ENCODE measurements at regions not wholly inside any gene's neighbourhood (a gene's known extent, or its start where the extent isn't known, plus 50 kb on each side); places are given as distances from the start of the nearest gene placed in this dataset.

- Histone ChIP-seq H4K20me1 (ENCODE audit: insufficient read depth, low read length, poor library complexity, severe bottlenecking) (no peaks in the 10 kb centered on the region), H3K27me3 (ENCODE audit: insufficient read depth, low read length, poor library complexity, severe bottlenecking) (no peaks in the 10 kb centered on the region), H3K9ac (ENCODE audit: low read depth, low read length, poor library complexity, severe bottlenecking) (no peak overlapping the region), H3K36me3 (ENCODE audit: insufficient read depth, low read length) (no peaks in the 10 kb centered on the region), H3K79me2 (ENCODE audit: insufficient read depth, low read length) (no peaks in the 10 kb centered on the region), H3K9me2 (replicated peaks; ENCODE audit: low read depth, low read length) (no peaks in the 10 kb centered on the region), H3K9me3 (ENCODE audit: insufficient read depth, low read depth, low read length) (no peaks in the 10 kb centered on the region), H2AFZ (ENCODE audit: low read length) (no peak overlapping the region), H3K4me2 (ENCODE audit: low read depth, low read length, poor library complexity, severe bottlenecking) (no peak overlapping the region), H3K4me3 (ENCODE audit: low read length, poor library complexity, severe bottlenecking) (no peak overlapping the region), H3F3A (ENCODE audit: low read depth) (no peaks in the 10 kb centered on the region), H3K4me1 (ENCODE audit: insufficient read depth, low read length, poor library complexity, severe bottlenecking) (no peaks in the 10 kb centered on the region)
- TF ChIP-seq CTCF (conservative IDR thresholded peaks at IDR 0.05; ENCODE audit: low read length) = no peak
- no peak for TF ChIP-seq EZH2phosphoT487 (IDR thresholded peaks at IDR 0.05; ENCODE audit: borderline replicate concordance)
Measured at GRCh38 chr15:81869161-81869954, 176.5 kb downstream of the MEX3B start.

DNA sequence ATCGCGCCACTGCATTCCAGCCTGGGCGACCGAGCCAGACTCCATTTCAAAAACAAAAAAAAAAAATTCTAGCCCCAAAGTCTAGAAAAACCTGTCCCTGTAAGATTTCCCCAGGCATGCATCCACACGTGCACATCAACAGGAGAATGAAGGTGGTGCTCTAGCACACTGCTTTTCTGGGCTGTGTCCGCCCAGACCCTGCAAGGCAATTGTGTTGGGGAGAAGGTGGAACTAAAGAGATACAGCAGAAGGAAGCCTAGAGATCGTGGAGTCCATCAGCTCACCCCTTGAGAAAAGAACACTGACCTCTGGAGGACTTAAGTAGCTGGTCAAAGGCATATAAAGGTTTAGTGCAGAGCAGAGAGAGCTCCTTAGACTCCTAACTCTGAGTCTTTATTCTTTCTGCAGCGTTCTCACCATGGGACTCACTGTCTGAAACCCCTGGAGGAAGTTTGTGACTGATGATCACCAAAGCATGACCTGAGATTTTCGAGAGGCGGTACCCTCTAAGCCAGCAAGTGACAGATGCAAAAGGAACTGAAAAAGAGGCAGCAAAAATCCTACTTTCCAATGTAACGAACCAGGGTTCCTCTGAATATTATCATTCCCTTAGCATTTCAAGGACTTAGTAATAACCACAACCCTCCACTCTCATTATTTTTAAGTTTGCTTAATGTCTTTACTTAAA, 179.8 kb downstream of the MEX3B start:
- H3K36me3 ChIP-seq (ENCODE audit: insufficient read depth, low read length) = no peaks in the 10 kb centered on the region
- no peaks in the 10 kb centered on the region for H3K4me1 ChIP-seq (ENCODE audit: insufficient read depth, low read length, poor library complexity, severe bottlenecking)
- no peaks in the 10 kb centered on the region for H3K9me2 ChIP-seq (replicated peaks; ENCODE audit: low read depth, low read length)
- H3K79me2 ChIP-seq (ENCODE audit: insufficient read depth, low read length) = no peaks in the 10 kb centered on the region
- H3K4me2 ChIP-seq (ENCODE audit: low read depth, low read length, poor library complexity, severe bottlenecking) = no peak overlapping the region
- no peak overlapping the region for H3K9ac ChIP-seq (ENCODE audit: low read depth, low read length, poor library complexity, severe bottlenecking)
- H2AFZ ChIP-seq (ENCODE audit: low read length) = no peak overlapping the region
- no peaks in the 10 kb centered on the region for H3K27me3 ChIP-seq (ENCODE audit: insufficient read depth, low read length, poor library complexity, severe bottlenecking)
- TF ChIP-seq CTCF (conservative IDR thresholded peaks at IDR 0.05; ENCODE audit: low read length) (no peak), EZH2phosphoT487 (IDR thresholded peaks at IDR 0.05; ENCODE audit: borderline replicate concordance) (no peak)
- no peaks in the 10 kb centered on the region for H3K9me3 ChIP-seq (ENCODE audit: insufficient read depth, low read depth, low read length)
- no peaks in the 10 kb centered on the region for H3F3A ChIP-seq (ENCODE audit: low read depth)
- no peak overlapping the region for H3K4me3 ChIP-seq (ENCODE audit: low read length, poor library complexity, severe bottlenecking)
- no peaks in the 10 kb centered on the region for H4K20me1 ChIP-seq (ENCODE audit: insufficient read depth, low read length, poor library complexity, severe bottlenecking)

DNA sequence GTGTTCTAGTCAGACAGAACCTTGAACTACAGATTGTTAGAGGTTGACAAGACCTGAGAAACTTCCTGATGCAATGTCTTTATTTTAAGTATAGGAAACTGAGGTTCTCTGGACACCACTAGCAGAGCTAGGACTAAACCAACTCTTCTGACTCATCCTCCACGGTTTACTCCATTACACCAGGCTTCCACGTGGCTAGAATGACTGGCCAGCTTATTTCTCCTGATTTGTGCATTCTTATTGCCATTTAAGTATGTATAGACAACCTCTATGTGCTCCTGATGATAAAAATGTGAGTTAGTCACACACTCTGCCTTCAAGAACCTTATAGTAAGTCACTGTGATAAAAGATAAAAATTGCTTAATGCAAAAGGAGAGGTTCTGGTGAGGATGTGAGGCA, 182.7 kb downstream of the MEX3B start:
- no peaks in the 10 kb centered on the region for H3K4me1 ChIP-seq (ENCODE audit: insufficient read depth, low read length, poor library complexity, severe bottlenecking)
- TF ChIP-seq CTCF (conservative IDR thresholded peaks at IDR 0.05; ENCODE audit: low read length) (no peak), EZH2phosphoT487 (IDR thresholded peaks at IDR 0.05; ENCODE audit: borderline replicate concordance) (no peak)
- no peak overlapping the region for H2AFZ ChIP-seq (ENCODE audit: low read length)
- no peak overlapping the region for H3K4me3 ChIP-seq (ENCODE audit: low read length, poor library complexity, severe bottlenecking)
- H3K79me2 ChIP-seq (ENCODE audit: insufficient read depth, low read length) = no peaks in the 10 kb centered on the region
- no peaks in the 10 kb centered on the region for H3K27me3 ChIP-seq (ENCODE audit: insufficient read depth, low read length, poor library complexity, severe bottlenecking)
- H3K4me2 ChIP-seq (ENCODE audit: low read depth, low read length, poor library complexity, severe bottlenecking) = no peak overlapping the region
- H3K9ac ChIP-seq (ENCODE audit: low read depth, low read length, poor library complexity, severe bottlenecking) = no peak overlapping the region
- H3K9me3 ChIP-seq (ENCODE audit: insufficient read depth, low read depth, low read length) = no peaks in the 10 kb centered on the region
- no peaks in the 10 kb centered on the region for H3F3A ChIP-seq (ENCODE audit: low read depth)
- no peaks in the 10 kb centered on the region for H3K36me3 ChIP-seq (ENCODE audit: insufficient read depth, low read length)
- H4K20me1 ChIP-seq (ENCODE audit: insufficient read depth, low read length, poor library complexity, severe bottlenecking) = no peaks in the 10 kb centered on the region
- H3K9me2 ChIP-seq (replicated peaks; ENCODE audit: low read depth, low read length) = no peaks in the 10 kb centered on the region

All from Loucy (cell line).